HepG2 (cell line): ENCODE measurements at regions not wholly inside any gene's neighbourhood (a gene's known extent, or its start where the extent isn't known, plus 50 kb on each side); places are given as distances from the start of the nearest gene placed in this dataset.
"Not testable (repeated sequence)": the region's sequence is repeated elsewhere in the genome, so short reads cannot be mapped to it uniquely, and the experiment has no call there.

Experiments used
- ATAC-seq: fragments of 200-7000 bp; cut with Tn5 transposase; 3 replicates; pipeline ENCODE4 v1.9.1; 2020; ENCODE audit warnings: mild to moderate bottlenecking, moderate library complexity
- BruUV-seq: library from RNA; stranded (reverse); fragments of 400-500 nt; replicated peaks from 2 replicates; lab custom pipeline; 2021; lab: Mats Ljungman, UMichigan
- CTCF ChIA-PET: fragments of 300-600 bp; formaldehyde crosslinking; extraction: SDS; loops from one replicate; lab custom pipeline; 2021; ENCODE audit warnings: low total read pairs, inconsistent platforms, low intra/inter-chr PET ratio; lab: Yijun Ruan, JAX
- POLR2A ChIA-PET: fragments of 350-600 bp; sonication (Branson Sonifier 250); formaldehyde crosslinking; loops from one replicate; lab custom pipeline; 2020; ENCODE audit warnings: antibody characterized with exemption, inconsistent platforms; lab: Yijun Ruan, JAX
- DNase-seq: peaks from one replicate; pipeline ENCODE4 v3.0.0-alpha.2; 2015; ENCODE audit warnings: low spot score
- FAIRE-seq: peaks from 3 replicates; lab custom pipeline; 2011; peaks lifted over from hg19 to GRCh38; lab: Jason Lieb, UNC
- H2AFZ ChIP-seq: one replicate; pipeline ENCODE4 v1.6.1; 2011; ENCODE audit warnings: low read length, inconsistent platforms
- H3K27ac ChIP-seq: fragments of 300-600 bp; 3 replicates; pipeline ENCODE4 v1.8.0; 2011; ENCODE audit warnings: mixed run types, mild to moderate bottlenecking, mixed read lengths, low read length, inconsistent platforms; ENCODE audit not compliant: insufficient read depth; ENCODE audit errors: extremely low read length
- H3K27me3 ChIP-seq, 2 experiments: fragments of 200-600 bp in 1 of 2; 2 replicates in 1 of 2; 3 replicates in 1 of 2; pipeline versions ENCODE4 v1.6.0 to v1.8.0; 2011; ENCODE audit warnings: low read length in 2 of 2, mild to moderate bottlenecking in 2 of 2, moderate library complexity in 2 of 2, inconsistent platforms in 1 of 2; ENCODE audit not compliant: insufficient read depth in 2 of 2, control insufficient read depth in 1 of 2
- H3K36me3 ChIP-seq, 2 experiments: fragments of 200-600 bp in 1 of 2; replicated peaks in 1 of 2; 2 replicates in 1 of 2; 3 replicates in 1 of 2; pipeline versions ENCODE4 v1.5.1 to v1.8.0; 2011; ENCODE audit warnings: low read length in 2 of 2, inconsistent platforms in 1 of 2; ENCODE audit not compliant: insufficient read depth in 2 of 2, control insufficient read depth in 1 of 2
- H3K4me1 ChIP-seq: 2 replicates; pipeline ENCODE4 v1.5.1; 2012; ENCODE audit warnings: low read length, inconsistent platforms; ENCODE audit not compliant: insufficient read depth
- H3K4me2 ChIP-seq: 2 replicates; pipeline ENCODE4 v1.6.0; 2011; ENCODE audit warnings: low read depth, low read length, inconsistent platforms
- H3K4me3 ChIP-seq, 3 experiments: fragments of 200-600 bp in 1 of 3; sonication (generic), shearing (Covaris generic) in 1 of 3; replicated peaks in 1 of 3; 2 replicates each; pipeline ENCODE4 v1.5.1; 2011 to 2016; ENCODE audit warnings: low read length in 3 of 3, inconsistent platforms in 2 of 3, low read depth in 2 of 3, mild to moderate bottlenecking in 2 of 3, control low read depth in 1 of 3, mixed read lengths in 1 of 3; ENCODE audit not compliant: insufficient read depth in 1 of 3
- H3K79me2 ChIP-seq: one replicate; pipeline ENCODE4 v1.6.1; 2011; ENCODE audit warnings: low read length, inconsistent platforms; ENCODE audit not compliant: insufficient read depth
- H3K9ac ChIP-seq: 2 replicates; pipeline ENCODE4 v1.6.0; 2011; ENCODE audit warnings: mild to moderate bottlenecking, low read depth, low read length, inconsistent platforms; ENCODE audit not compliant: insufficient read depth
- H3K9me3 ChIP-seq: 2 replicates; pipeline ENCODE4 v1.5.1; 2012; ENCODE audit warnings: mild to moderate bottlenecking, low read length
- H4K20me1 ChIP-seq: 2 replicates; pipeline ENCODE4 v1.6.0; 2011; ENCODE audit warnings: inconsistent platforms, mild to moderate bottlenecking, low read length, moderate library complexity; ENCODE audit not compliant: insufficient read depth
- ATF7-NPFF ChIP-seq: sonication (generic); formaldehyde crosslinking; IDR thresholded peaks from 2 replicates; pipeline ENCODE4 v1.8.1; 2023; ENCODE audit warnings: mild to moderate bottlenecking, low read depth, missing genetic modification reagents, moderate library complexity
- ELF3 ChIP-seq: IDR thresholded peaks from 2 replicates; pipeline ENCODE4 v1.6.1; 2016; ENCODE audit warnings: missing genetic modification reagents, missing compliant biosample characterization
- HDAC6 ChIP-seq: fragments of 200-600 bp; sonication (generic); IDR thresholded peaks from 2 replicates; pipeline ENCODE4 v1.7.0; 2017; ENCODE audit warnings: mild to moderate bottlenecking, antibody characterized with exemption, low read length, low read depth
- HNF4A ChIP-seq: sonication (generic); formaldehyde crosslinking; IDR thresholded peaks from 2 replicates; pipeline ENCODE4 v1.4.0; 2020; ENCODE audit warnings: missing genetic modification reagents
- IKZF5 ChIP-seq: IDR thresholded peaks from 2 replicates; pipeline ENCODE4 v1.6.1; 2018; ENCODE audit warnings: missing genetic modification reagents, mild to moderate bottlenecking, missing compliant biosample characterization
- MBD4 ChIP-seq: IDR thresholded peaks from 2 replicates; pipeline ENCODE4 v1.6.1; 2012; ENCODE audit warnings: low read length, inconsistent platforms, borderline replicate concordance
- NKX3-1 ChIP-seq: sonication (generic); formaldehyde crosslinking; IDR thresholded peaks from 2 replicates; pipeline ENCODE4 v1.5.0; 2020; ENCODE audit warnings: missing genetic modification reagents
- RFXANK ChIP-seq: IDR thresholded peaks from 2 replicates; pipeline ENCODE4 v1.6.1; 2016
- SP140L ChIP-seq: sonication (generic); formaldehyde crosslinking; IDR thresholded peaks from 2 replicates; pipeline ENCODE4 v1.4.0; 2020; ENCODE audit warnings: missing genetic modification reagents, borderline replicate concordance
- TFE3 ChIP-seq: IDR thresholded peaks from 2 replicates; pipeline ENCODE4 v1.6.1; 2016
- TRIM24 ChIP-seq: sonication (generic); formaldehyde crosslinking; IDR thresholded peaks from 2 replicates; pipeline ENCODE4 v1.8.0; 2022; ENCODE audit warnings: mild to moderate bottlenecking, missing genetic modification reagents
- U2AF1 ChIP-seq: fragments of 200-400 bp; formaldehyde crosslinking; optimal IDR thresholded peaks from 2 replicates; pipeline ENCODE3; 2017; ENCODE audit warnings: mild to moderate bottlenecking, low read depth, low read length
- ZNF343 ChIP-seq: sonication (generic); formaldehyde crosslinking; IDR thresholded peaks from 2 replicates; pipeline ENCODE4 v1.4.0; 2020; ENCODE audit warnings: mild to moderate bottlenecking, missing genetic modification reagents
- ZNF557 ChIP-seq: sonication (generic); formaldehyde crosslinking; IDR thresholded peaks from 2 replicates; pipeline ENCODE4 v1.4.0; 2020; ENCODE audit warnings: missing genetic modification reagents
- WGBS: methylation state at CpG from one replicate; pipeline ENCODE4 v1.1.6; 2017; ENCODE audit warnings: low lambda C conversion rate; 5-methylcytosine and 5-hydroxymethylcytosine counted together
- in situ Hi-C: cut with HindIII; loops from 2 replicates; pipeline ENCODE4 v1.10.0; 2017; ENCODE audit warnings: low pct_unique_long_range_greater_than_20kb; ENCODE audit not compliant: extremely low pct_ligation_motif_present
- intact Hi-C: fragments of 100-400 bp; cut with micrococcal nuclease; formaldehyde crosslinking; loops from one replicate; pipeline ENCODE4 v1.10.0; 2022; ENCODE audit not compliant: unreplicated experiment

GRCh38 chr4:106774055-106774454 lies 262.1 kb downstream of the DKK2 start:
- H2AFZ ChIP-seq, intact Hi-C loops, H3K36me3 ChIP-seq, H3K27me3 ChIP-seq, in situ Hi-C loops, H4K20me1 ChIP-seq, H3K9me3 ChIP-seq, ATAC-seq, H3K9ac ChIP-seq, CTCF ChIA-PET, H3K4me2 ChIP-seq, H3K4me3 ChIP-seq, H3K79me2 ChIP-seq, H3K27ac ChIP-seq, FAIRE-seq, BruUV-seq, POLR2A ChIA-PET: not testable (repeated sequence)
- WGBS = 10% methylated on average over 1 of the region's 1 CpG
- DNase-seq = peak; percentile 1
- H3K4me1 ChIP-seq = peaks cover 12% of the 10 kb centered on the region
- TF ChIP-seq HNF4A (CRISPR knock-in tag) = peak; percentile 28; the same call in 1 of the 2 replicates

- ChIA-PET POLR2A (no interaction called here), CTCF (no interaction called here)
- DNase-seq = no peak
- no peaks in the 10 kb centered on the region for H3K79me2 ChIP-seq
- FAIRE-seq = no peak
- no peak overlapping the region for H3K4me3 ChIP-seq
- no peaks in the 10 kb centered on the region for H3K36me3 ChIP-seq
- no peak overlapping the region for H3K27ac ChIP-seq
- no CpG with 5 or more reads among the region's 1 CpG for WGBS
- no peak overlapping the region for H2AFZ ChIP-seq
- no peaks in the 10 kb centered on the region for H3K9me3 ChIP-seq
- H4K20me1 ChIP-seq = no peaks in the 10 kb centered on the region
- H3K9ac ChIP-seq = no peak overlapping the region
- no peak overlapping the region for H3K4me2 ChIP-seq
- BruUV-seq = no TSS peak
- H3K27me3 ChIP-seq = no peaks in the 10 kb centered on the region
- H3K4me1 ChIP-seq = peaks cover 12% of the 10 kb centered on the region
- no peak for ATAC-seq
- in situ Hi-C loops = no loop called here
- intact Hi-C loops = no loop called here
- TF ChIP-seq SP140L (CRISPR knock-in tag) = no peak
- TF ChIP-seq ATF7-NPFF = no peak
- no peak for TF ChIP-seq TFE3
- TF ChIP-seq TRIM24 (CRISPR knock-in tag) = no peak
- TF ChIP-seq U2AF1 = no peak
- no peak for TF ChIP-seq HDAC6
- TF ChIP-seq RFXANK (CRISPR knock-in tag) = no peak
- no peak for TF ChIP-seq ELF3
- TF ChIP-seq IKZF5 (CRISPR knock-in tag) = no peak
- TF ChIP-seq ZNF557 (CRISPR knock-in tag) = no peak
- TF ChIP-seq MBD4 = no peak
- no peak for TF ChIP-seq ZNF343 (CRISPR knock-in tag)
- no peak for TF ChIP-seq NKX3-1 (CRISPR knock-in tag)
These were observed 262.8 kb downstream of the DKK2 start for GRCh38 chr4:106773076-106773905.
